Mucosa of descending colon (tissue), 3 donors: ENCODE measurements at regions not wholly inside any gene's neighbourhood (a gene's known extent, or its start where the extent isn't known, plus 50 kb on each side); places are given as distances from the start of the nearest gene placed in this dataset.
"Not testable (repeated sequence)": the region's sequence is repeated elsewhere in the genome, so short reads cannot be mapped to it uniquely, and the experiment has no call there.

Source experiments
- ATAC-seq: fragments of 200-7000 bp; cut with Tn5 transposase; one replicate; pipeline ENCODE4 v1.9.1; 2020; ENCODE audit warnings: mild to moderate bottlenecking, moderate library complexity
- DNase-seq, 3 donors: peaks; one replicate each; pipeline ENCODE4 v3.0.0-alpha.2; 2020
- H3K36me3 ChIP-seq: fragments of 200-600 bp; one replicate; pipeline ENCODE4 v1.8.0; 2021; ENCODE audit warnings: low read depth, mild to moderate bottlenecking
- H3K4me1 ChIP-seq: fragments of 200-600 bp; one replicate; pipeline ENCODE4 v1.8.0; 2021; ENCODE audit warnings: low read depth, mild to moderate bottlenecking
- H3K4me3 ChIP-seq: fragments of 200-600 bp; one replicate; pipeline ENCODE4 v1.8.0; 2021; ENCODE audit warnings: mild to moderate bottlenecking
- H3K9me3 ChIP-seq: fragments of 200-600 bp; one replicate; pipeline ENCODE4 v1.8.0; 2021; ENCODE audit warnings: mild to moderate bottlenecking
- CTCF ChIP-seq: fragments of 200-600 bp; IDR thresholded peaks from one replicate; pipeline ENCODE4 v1.8.0; 2022; ENCODE audit warnings: antibody characterized with exemption, mild to moderate bottlenecking
- intact Hi-C, 2 donors: fragments of 100-400 bp; cut with DNase I in 1 of 2; cut with micrococcal nuclease in 1 of 2; formaldehyde crosslinking; loops; one replicate each; pipeline versions ENCODE4 v1.11.0 to v1.11.1; 2022; cut with DNase I, micrococcal nuclease
- donor health status: DM: no; HTN: no; CAD: no; lungs with moderate emphysema.
- donor health status: DM: no; HTN: no; CAD: no.
- donor health status: DM: no; HTN: yes; CAD: no.

- TF ChIP-seq CTCF, result no peak
- Histone ChIP-seq H3K36me3 (no peaks in the 10 kb centered on the region), H3K4me1 (no peaks in the 10 kb centered on the region), H3K9me3 (no peaks in the 10 kb centered on the region), H3K4me3 (no peak overlapping the region)
- no peak for ATAC-seq
- DNase-seq, result no peak
- intact Hi-C loops, result no loop called here
These were observed 281.8 kb upstream of the ZNF507 start for GRCh38 chr19:32063601-32064000.

DNA sequence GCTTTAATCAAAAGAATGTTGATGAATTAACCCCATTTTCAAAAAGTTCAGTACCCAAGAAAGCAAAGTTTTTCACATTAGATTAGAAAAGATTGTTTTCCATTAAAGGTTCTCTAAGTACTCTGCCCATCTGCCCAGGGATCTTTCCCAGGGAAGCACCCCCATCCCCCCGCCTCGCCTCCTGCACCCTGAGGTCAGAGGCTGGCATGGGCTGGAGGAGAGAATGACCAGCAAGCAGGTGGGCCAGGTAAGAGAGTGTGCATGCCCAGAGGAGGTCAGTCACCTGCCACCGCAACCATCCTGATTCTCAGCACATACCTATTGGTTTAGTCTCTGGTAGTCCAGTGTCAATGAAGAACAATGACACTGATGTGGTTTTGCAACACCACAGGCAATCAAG is 279.4 kb upstream of the ZNF507 start:
- intact Hi-C loops, result no loop called here
- no peaks in the 10 kb centered on the region for H3K4me1 ChIP-seq
- no peaks in the 10 kb centered on the region for H3K9me3 ChIP-seq
- no peak for TF ChIP-seq CTCF
- H3K4me3 ChIP-seq, result no peak overlapping the region
- DNase-seq (no peak), ATAC-seq (no peak)
- H3K36me3 ChIP-seq, result no peaks in the 10 kb centered on the region

GRCh38 chr19:32067685-32068084 is 277.7 kb upstream of the ZNF507 start:
- ATAC-seq, result no peak

GRCh38 chr19:32068793-32069192 is 276.6 kb upstream of the ZNF507 start:
- no peaks in the 10 kb centered on the region for H3K36me3 ChIP-seq
- no peak overlapping the region for H3K4me3 ChIP-seq
- no peaks in the 10 kb centered on the region for H3K4me1 ChIP-seq
- no peak for TF ChIP-seq CTCF
- ATAC-seq (no peak), DNase-seq (no peak)
- intact Hi-C loops, result no loop called here
- H3K9me3 ChIP-seq, result no peaks in the 10 kb centered on the region

More at GRCh38 chr19:32067685-32068084, 277.7 kb upstream of the ZNF507 start:
- Histone ChIP-seq H3K4me3 (no peak overlapping the region), H3K9me3 (no peaks in the 10 kb centered on the region), H3K36me3 (no peaks in the 10 kb centered on the region), H3K4me1 (no peaks in the 10 kb centered on the region)
- DNase-seq, result no peak
- no peak for TF ChIP-seq CTCF
- intact Hi-C loops, result no loop called here

GRCh38 chr19:32070101-32070500 is 275.3 kb upstream of the ZNF507 start:
- H3K36me3 ChIP-seq, result no peaks in the 10 kb centered on the region
- intact Hi-C loops, result no loop called here
- no peaks in the 10 kb centered on the region for H3K4me1 ChIP-seq
- no peaks in the 10 kb centered on the region for H3K9me3 ChIP-seq
- TF ChIP-seq CTCF, result no peak
- ATAC-seq (no peak), DNase-seq (no peak)
- no peak overlapping the region for H3K4me3 ChIP-seq

- DNase-seq (no peak), ATAC-seq (no peak)
- no peaks in the 10 kb centered on the region for H3K4me1 ChIP-seq
- no peaks in the 10 kb centered on the region for H3K36me3 ChIP-seq
- H3K9me3 ChIP-seq, result no peaks in the 10 kb centered on the region
- TF ChIP-seq CTCF, result no peak
- no peak overlapping the region for H3K4me3 ChIP-seq
- intact Hi-C loops, result no loop called here
These were observed 263.4 kb upstream of the ZNF507 start for GRCh38 chr19:32082028-32082427.

- H3K36me3 ChIP-seq, H3K4me1 ChIP-seq, DNase-seq, intact Hi-C loops, H3K4me3 ChIP-seq, H3K9me3 ChIP-seq, ATAC-seq: not testable (repeated sequence)
These were observed 260.6 kb upstream of the ZNF507 start for GRCh38 chr19:32084756-32085363.
